ENCODE measurements at regions not wholly inside any gene's neighbourhood (a gene's known extent, or its start where the extent isn't known, plus 50 kb on each side); places are given as distances from the start of the nearest gene placed in this dataset.

DNA sequence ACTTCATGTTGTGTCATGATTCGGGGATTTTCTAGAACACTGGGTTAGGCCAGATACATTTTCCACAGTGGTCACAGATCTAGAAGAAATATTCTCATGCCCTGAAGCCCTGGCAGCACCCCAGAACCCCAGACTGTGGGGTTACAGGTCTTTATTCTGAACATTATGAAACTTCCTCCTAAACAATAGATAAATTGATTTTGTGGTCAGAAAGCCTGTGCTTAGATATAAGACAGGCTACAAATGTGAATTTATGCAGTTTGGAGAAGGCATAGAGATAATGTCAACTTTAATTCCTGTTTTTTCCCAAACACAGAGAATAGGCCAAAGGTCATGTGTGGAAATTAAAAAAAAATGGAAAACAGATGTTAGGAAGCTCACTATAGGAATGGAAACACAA, 492.9 kb downstream of the SPRY1 start:
- Histone ChIP-seq H3K27me3 (ENCODE audit: low read depth) (no peaks in the 10 kb centered on the region), H3K4me3 (no peak overlapping the region), H3K9me3 (replicated peaks) (peaks cover 7% of the 10 kb centered on the region), H3K4me1 (peaks cover 30% of the 10 kb centered on the region), H3K27ac (replicated peaks) (peak overlapping the region; percentile 22), H3K36me3 (no peaks in the 10 kb centered on the region)
- TF ChIP-seq, protein P1, sequence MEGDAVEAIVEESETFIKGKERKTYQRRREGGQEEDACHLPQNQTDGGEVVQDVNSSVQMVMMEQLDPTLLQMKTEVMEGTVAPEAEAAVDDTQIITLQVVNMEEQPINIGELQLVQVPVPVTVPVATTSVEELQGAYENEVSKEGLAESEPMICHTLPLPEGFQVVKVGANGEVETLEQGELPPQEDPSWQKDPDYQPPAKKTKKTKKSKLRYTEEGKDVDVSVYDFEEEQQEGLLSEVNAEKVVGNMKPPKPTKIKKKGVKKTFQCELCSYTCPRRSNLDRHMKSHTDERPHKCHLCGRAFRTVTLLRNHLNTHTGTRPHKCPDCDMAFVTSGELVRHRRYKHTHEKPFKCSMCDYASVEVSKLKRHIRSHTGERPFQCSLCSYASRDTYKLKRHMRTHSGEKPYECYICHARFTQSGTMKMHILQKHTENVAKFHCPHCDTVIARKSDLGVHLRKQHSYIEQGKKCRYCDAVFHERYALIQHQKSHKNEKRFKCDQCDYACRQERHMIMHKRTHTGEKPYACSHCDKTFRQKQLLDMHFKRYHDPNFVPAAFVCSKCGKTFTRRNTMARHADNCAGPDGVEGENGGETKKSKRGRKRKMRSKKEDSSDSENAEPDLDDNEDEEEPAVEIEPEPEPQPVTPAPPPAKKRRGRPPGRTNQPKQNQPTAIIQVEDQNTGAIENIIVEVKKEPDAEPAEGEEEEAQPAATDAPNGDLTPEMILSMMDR (IDR thresholded peaks at IDR 0.05; ENCODE audit: borderline replicate concordance), result no peak
- no peak for DNase-seq
- intact Hi-C loops (cut with micrococcal nuclease), result no loop called here

GRCh38 chr4:123890889-123891288, 494.3 kb downstream of the SPRY1 start:
- TF ChIP-seq, protein P1 (IDR thresholded peaks at IDR 0.05; ENCODE audit: borderline replicate concordance), result no peak
- Histone ChIP-seq H3K36me3 (no peaks in the 10 kb centered on the region), H3K27me3 (ENCODE audit: low read depth) (no peaks in the 10 kb centered on the region), H3K4me3 (no peak overlapping the region), H3K9me3 (replicated peaks) (no peaks in the 10 kb centered on the region), H3K4me1 (peaks cover 32% of the 10 kb centered on the region), H3K27ac (replicated peaks) (peak overlapping the region; percentile 87)
- DNase-seq, result no peak
- intact Hi-C loops (cut with micrococcal nuclease), result no loop called here

DNA sequence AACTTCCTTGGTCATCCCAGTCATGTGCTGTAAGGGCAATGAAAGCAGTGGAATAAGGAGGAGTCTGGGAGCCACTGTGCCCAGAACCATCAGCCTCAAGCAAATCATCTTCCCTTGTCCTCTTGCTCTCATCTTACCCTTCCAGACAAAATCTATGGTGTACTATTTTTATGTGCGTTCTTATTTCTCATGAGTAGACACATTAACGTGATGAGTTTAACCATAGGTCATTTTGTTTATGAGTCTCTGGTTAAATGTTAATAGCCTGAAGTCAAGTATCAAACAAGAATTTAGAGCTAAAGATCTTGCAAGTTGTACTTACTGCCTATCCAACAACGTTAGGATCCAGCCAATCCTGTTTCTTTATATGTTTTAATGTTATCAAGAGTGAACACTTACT, 495.3 kb downstream of the SPRY1 start:
- Histone ChIP-seq H3K4me1 (peaks cover 42% of the 10 kb centered on the region), H3K27me3 (ENCODE audit: low read depth) (no peaks in the 10 kb centered on the region), H3K4me3 (no peak overlapping the region), H3K36me3 (no peaks in the 10 kb centered on the region), H3K9me3 (replicated peaks) (no peaks in the 10 kb centered on the region), H3K27ac (replicated peaks) (peak overlapping the region; percentile 87)
- intact Hi-C loops (cut with micrococcal nuclease), result no loop called here
- DNase-seq, result no peak
- TF ChIP-seq, protein P1 (IDR thresholded peaks at IDR 0.05; ENCODE audit: borderline replicate concordance), result no peak

DNA sequence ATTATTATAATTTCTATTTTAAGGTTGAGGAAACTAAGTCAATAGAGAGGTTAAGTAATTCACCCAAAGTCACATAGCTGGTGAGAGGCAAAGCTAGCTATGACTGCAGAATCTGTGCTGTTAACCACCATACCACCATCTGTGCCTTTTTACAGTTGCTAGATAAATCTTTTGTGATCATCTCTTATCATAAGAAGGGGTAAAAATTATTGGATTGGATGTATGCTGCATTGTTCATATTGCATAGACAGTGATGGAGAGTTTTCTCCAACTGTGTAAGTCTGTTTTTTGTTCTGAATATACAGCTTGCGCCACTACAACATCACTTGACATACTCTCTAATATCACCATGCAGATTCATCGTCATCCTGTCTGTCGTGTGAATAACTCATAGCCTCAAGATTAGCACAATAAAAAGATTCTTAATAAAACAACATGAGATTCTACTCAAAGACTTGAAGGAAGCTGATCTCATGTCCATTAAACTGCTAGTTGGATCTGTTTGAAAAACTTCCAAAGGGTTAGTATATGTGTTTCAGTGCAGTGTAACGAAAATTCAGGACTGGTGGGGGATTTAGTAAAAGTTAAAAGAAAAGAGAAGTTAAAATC, 495.9 kb downstream of the SPRY1 start:
- Histone ChIP-seq H3K4me1 (peaks cover 44% of the 10 kb centered on the region), H3K27me3 (ENCODE audit: low read depth) (no peaks in the 10 kb centered on the region), H3K27ac (replicated peaks) (peak overlapping the region; percentile 87), H3K36me3 (no peaks in the 10 kb centered on the region), H3K4me3 (no peak overlapping the region), H3K9me3 (replicated peaks) (no peaks in the 10 kb centered on the region)
- intact Hi-C loops (cut with micrococcal nuclease), result no loop called here
- no peak for DNase-seq
- TF ChIP-seq, protein P1 (IDR thresholded peaks at IDR 0.05; ENCODE audit: borderline replicate concordance), result no peak

DNA sequence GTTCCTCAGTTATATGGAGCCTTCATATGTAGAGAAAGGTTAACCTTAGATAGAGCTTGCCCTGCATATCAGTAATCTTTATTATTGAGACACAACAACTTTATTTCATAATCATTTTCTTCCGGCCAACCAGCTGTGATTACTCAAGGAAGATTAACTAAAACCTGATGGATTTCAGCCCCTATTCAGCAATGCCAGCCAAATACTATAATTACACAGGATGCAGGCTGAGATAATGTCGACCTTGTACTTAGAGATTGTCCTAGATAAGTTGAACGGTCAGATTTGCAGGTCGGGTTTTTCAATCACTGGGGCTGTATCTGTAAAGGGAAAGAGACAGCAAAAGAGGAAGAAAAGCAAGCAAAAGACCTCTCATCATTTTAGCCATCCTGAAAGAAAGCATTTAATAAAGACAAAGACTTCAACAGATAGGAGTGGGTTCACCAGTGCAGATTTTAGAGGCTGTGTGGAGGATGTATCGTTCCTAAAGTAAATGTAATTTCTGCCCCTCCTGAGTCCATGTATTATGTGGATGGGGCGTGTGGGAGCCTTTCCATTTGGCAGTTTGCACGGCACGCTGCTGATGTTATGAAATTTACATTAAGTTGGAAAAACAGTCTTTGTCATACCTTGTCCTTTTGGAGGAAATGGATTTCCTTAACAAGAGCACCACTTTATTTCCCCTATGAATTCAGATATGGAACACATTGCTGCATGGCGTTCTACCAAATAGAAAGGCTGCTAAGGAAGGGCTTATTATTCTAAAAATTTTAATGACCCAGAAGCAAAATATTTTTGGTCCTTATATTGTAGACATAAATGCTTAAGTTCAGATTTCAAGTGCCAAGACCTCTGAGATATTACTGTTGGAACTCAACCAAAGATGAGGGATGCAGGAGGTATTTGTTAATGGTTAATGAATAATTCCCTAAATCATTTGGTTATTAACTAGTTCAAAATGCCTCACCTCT, 496.7 kb downstream of the SPRY1 start:
- Histone ChIP-seq H3K27me3 (ENCODE audit: low read depth) (no peaks in the 10 kb centered on the region), H3K9me3 (replicated peaks) (no peaks in the 10 kb centered on the region), H3K27ac (replicated peaks) (peak overlapping the region; percentile 87), H3K36me3 (no peaks in the 10 kb centered on the region), H3K4me1 (peaks cover 44% of the 10 kb centered on the region), H3K4me3 (peak overlapping the region; percentile 36)
- intact Hi-C loops (cut with micrococcal nuclease), result no loop called here
- TF ChIP-seq, protein P1 (IDR thresholded peaks at IDR 0.05; ENCODE audit: borderline replicate concordance), result no peak
- DNase-seq, result peak; percentile 20

All from left ventricle myocardium inferior (tissue), 1 donor.